Panc1 (cell line): ENCODE measurements at regions not wholly inside any gene's neighbourhood (a gene's known extent, or its start where the extent isn't known, plus 50 kb on each side); places are given as distances from the start of the nearest gene placed in this dataset.

Source experiments
- POLR2AphosphoS5 ChIP-seq: IDR thresholded peaks from 2 replicates; pipeline ENCODE4 v1.6.1; 2012; ENCODE audit warnings: mild to moderate bottlenecking, low read depth, low read length, moderate library complexity
- TF ChIP-seq, protein P1 (sequence below): fragments of 450-650 bp; IDR thresholded peaks from 2 replicates; pipeline ENCODE4 v1.5.1; 2017; ENCODE audit warnings: mild to moderate bottlenecking
- TF ChIP-seq, protein P2 (sequence below), 2 experiments: IDR thresholded peaks; 2 replicates each; pipeline ENCODE4 v1.6.1; 2011 to 2012; ENCODE audit warnings: low read depth in 2 of 2, control low read depth in 1 of 2, low read length in 1 of 2, mild to moderate bottlenecking in 1 of 2, moderate library complexity in 1 of 2; ENCODE audit not compliant: insufficient read depth in 1 of 2

GRCh38 chr4:79748835-79749234 is 324.2 kb downstream of the ANTXR2 start:
- TF ChIP-seq, protein P1, sequence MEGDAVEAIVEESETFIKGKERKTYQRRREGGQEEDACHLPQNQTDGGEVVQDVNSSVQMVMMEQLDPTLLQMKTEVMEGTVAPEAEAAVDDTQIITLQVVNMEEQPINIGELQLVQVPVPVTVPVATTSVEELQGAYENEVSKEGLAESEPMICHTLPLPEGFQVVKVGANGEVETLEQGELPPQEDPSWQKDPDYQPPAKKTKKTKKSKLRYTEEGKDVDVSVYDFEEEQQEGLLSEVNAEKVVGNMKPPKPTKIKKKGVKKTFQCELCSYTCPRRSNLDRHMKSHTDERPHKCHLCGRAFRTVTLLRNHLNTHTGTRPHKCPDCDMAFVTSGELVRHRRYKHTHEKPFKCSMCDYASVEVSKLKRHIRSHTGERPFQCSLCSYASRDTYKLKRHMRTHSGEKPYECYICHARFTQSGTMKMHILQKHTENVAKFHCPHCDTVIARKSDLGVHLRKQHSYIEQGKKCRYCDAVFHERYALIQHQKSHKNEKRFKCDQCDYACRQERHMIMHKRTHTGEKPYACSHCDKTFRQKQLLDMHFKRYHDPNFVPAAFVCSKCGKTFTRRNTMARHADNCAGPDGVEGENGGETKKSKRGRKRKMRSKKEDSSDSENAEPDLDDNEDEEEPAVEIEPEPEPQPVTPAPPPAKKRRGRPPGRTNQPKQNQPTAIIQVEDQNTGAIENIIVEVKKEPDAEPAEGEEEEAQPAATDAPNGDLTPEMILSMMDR, result no peak
- TF ChIP-seq, protein P2, sequence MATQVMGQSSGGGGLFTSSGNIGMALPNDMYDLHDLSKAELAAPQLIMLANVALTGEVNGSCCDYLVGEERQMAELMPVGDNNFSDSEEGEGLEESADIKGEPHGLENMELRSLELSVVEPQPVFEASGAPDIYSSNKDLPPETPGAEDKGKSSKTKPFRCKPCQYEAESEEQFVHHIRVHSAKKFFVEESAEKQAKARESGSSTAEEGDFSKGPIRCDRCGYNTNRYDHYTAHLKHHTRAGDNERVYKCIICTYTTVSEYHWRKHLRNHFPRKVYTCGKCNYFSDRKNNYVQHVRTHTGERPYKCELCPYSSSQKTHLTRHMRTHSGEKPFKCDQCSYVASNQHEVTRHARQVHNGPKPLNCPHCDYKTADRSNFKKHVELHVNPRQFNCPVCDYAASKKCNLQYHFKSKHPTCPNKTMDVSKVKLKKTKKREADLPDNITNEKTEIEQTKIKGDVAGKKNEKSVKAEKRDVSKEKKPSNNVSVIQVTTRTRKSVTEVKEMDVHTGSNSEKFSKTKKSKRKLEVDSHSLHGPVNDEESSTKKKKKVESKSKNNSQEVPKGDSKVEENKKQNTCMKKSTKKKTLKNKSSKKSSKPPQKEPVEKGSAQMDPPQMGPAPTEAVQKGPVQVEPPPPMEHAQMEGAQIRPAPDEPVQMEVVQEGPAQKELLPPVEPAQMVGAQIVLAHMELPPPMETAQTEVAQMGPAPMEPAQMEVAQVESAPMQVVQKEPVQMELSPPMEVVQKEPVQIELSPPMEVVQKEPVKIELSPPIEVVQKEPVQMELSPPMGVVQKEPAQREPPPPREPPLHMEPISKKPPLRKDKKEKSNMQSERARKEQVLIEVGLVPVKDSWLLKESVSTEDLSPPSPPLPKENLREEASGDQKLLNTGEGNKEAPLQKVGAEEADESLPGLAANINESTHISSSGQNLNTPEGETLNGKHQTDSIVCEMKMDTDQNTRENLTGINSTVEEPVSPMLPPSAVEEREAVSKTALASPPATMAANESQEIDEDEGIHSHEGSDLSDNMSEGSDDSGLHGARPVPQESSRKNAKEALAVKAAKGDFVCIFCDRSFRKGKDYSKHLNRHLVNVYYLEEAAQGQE (IDR thresholded peaks at IDR 0.05; ENCODE audit: insufficient read depth in 1 of 2, low read depth in 2 of 2, low read length in 1 of 2), result no peak
- no peak for TF ChIP-seq POLR2AphosphoS5
